GM12878 (cell line): ENCODE measurements at regions not wholly inside any gene's neighbourhood (a gene's known extent, or its start where the extent isn't known, plus 50 kb on each side); places are given as distances from the start of the nearest gene placed in this dataset.

Experiments used
- ATAC-seq: fragments of 200-7000 bp; cut with Tn5 transposase; 3 replicates; pipeline ENCODE4 v1.9.1; 2020; ENCODE audit warnings: mild to moderate bottlenecking, moderate library complexity
- BruUV-seq: library from RNA; stranded (reverse); fragments of 400-500 nt; replicated peaks from 2 replicates; lab custom pipeline; 2021; lab: Mats Ljungman, UMichigan
- CTCF ChIA-PET: fragments of 300-600 bp; sonication (Branson Sonifier 250); formaldehyde crosslinking; extraction: SDS; loops from one replicate; lab custom pipeline; 2021; ENCODE audit warnings: inconsistent platforms; lab: Yijun Ruan, JAX
- POLR2A ChIA-PET: fragments of 350-600 bp; formaldehyde crosslinking; extraction: SDS; loops from one replicate; lab custom pipeline; 2021; ENCODE audit warnings: inconsistent platforms; lab: Charles Lee
- RAD21 ChIA-PET: fragments of 300-600 bp; sonication (Branson Sonifier 250); formaldehyde crosslinking; loops from one replicate; lab custom pipeline; 2023; ENCODE audit warnings: antibody characterized with exemption; ENCODE audit not compliant: unreplicated experiment; lab: Charles Lee
- SMC1A ChIA-PET: fragments of 300-600 bp; sonication (Branson Sonifier 250); formaldehyde crosslinking; loops from one replicate; lab custom pipeline; 2023; ENCODE audit not compliant: unreplicated experiment, uncharacterized antibody; lab: Charles Lee
- DNase-seq: peaks from one replicate; pipeline ENCODE4 v3.0.0-alpha.2; 2011; ENCODE audit warnings: low read depth, low spot score
- FAIRE-seq: peaks from 3 replicates; lab custom pipeline; 2011; peaks lifted over from hg19 to GRCh38; lab: Jason Lieb, UNC
- H2AFZ ChIP-seq: 2 replicates; pipeline ENCODE4 v1.6.0; 2011; ENCODE audit warnings: low read depth, low read length, control low read depth; ENCODE audit not compliant: control insufficient read depth
- H3K27ac ChIP-seq: 2 replicates; pipeline ENCODE4 v1.5.1; 2011; ENCODE audit warnings: control low read depth; ENCODE audit not compliant: control insufficient read depth, insufficient read depth
- H3K27me3 ChIP-seq, 2 experiments: replicated peaks in 1 of 2; 2 replicates each; pipeline versions ENCODE4 v1.6.0 to v1.6.1; 2011; ENCODE audit warnings: low read length in 1 of 2; ENCODE audit not compliant: control insufficient read depth in 2 of 2, insufficient read depth in 2 of 2
- H3K36me3 ChIP-seq, 2 experiments: 2 replicates each; pipeline ENCODE4 v1.5.1; 2011; ENCODE audit warnings: low read length in 1 of 2; ENCODE audit not compliant: control insufficient read depth in 2 of 2, insufficient read depth in 2 of 2
- H3K4me1 ChIP-seq: 2 replicates; pipeline ENCODE4 v1.6.1; 2011; ENCODE audit warnings: mild to moderate bottlenecking, low read length, moderate library complexity, mixed read lengths; ENCODE audit not compliant: control insufficient read depth, insufficient read depth
- H3K4me2 ChIP-seq: 2 replicates; pipeline ENCODE4 v1.6.0; 2011; ENCODE audit warnings: control low read depth; ENCODE audit not compliant: control insufficient read depth, insufficient read depth
- H3K4me3 ChIP-seq: fragments of 200-600 bp; sonication (generic); 2 replicates; pipeline ENCODE4 v1.5.1; 2016
- H3K79me2 ChIP-seq: 2 replicates; pipeline ENCODE4 v1.6.0; 2011; ENCODE audit warnings: low read length; ENCODE audit not compliant: control insufficient read depth, insufficient read depth
- H3K9ac ChIP-seq: 2 replicates; pipeline ENCODE4 v1.8.0; 2011; ENCODE audit warnings: low read length, control low read depth, mixed read lengths; ENCODE audit not compliant: control insufficient read depth, insufficient read depth
- H3K9me3 ChIP-seq: replicated peaks from 3 replicates; pipeline ENCODE4 v1.5.1; 2011; ENCODE audit warnings: mild to moderate bottlenecking, low read length; ENCODE audit not compliant: control insufficient read depth, insufficient read depth
- H4K20me1 ChIP-seq: 2 replicates; pipeline ENCODE4 v1.6.0; 2011; ENCODE audit not compliant: control insufficient read depth, insufficient read depth
- BCL11A ChIP-seq: IDR thresholded peaks from 2 replicates; pipeline ENCODE4 v1.6.1; 2011; ENCODE audit warnings: low read depth, low read length
- CBX3 ChIP-seq: fragments of 200-600 bp; sonication (generic); IDR thresholded peaks from 2 replicates; pipeline ENCODE4 v1.6.1; 2016; ENCODE audit warnings: low read depth, borderline replicate concordance
- ETV6 ChIP-seq, 2 experiments: fragments of 450-650 bp in 1 of 2; IDR thresholded peaks in 1 of 2; conservative IDR thresholded peaks in 1 of 2; 2 replicates each; pipeline ENCODE4 v1.6.1; 2014; ENCODE audit warnings: antibody characterized with exemption in 1 of 2, borderline replicate concordance in 1 of 2, low read depth in 1 of 2, mild to moderate bottlenecking in 1 of 2, moderate library complexity in 1 of 2
- EZH2 ChIP-seq: IDR thresholded peaks from 2 replicates; pipeline ENCODE4 v1.6.1; 2012; ENCODE audit warnings: low read depth, mild to moderate bottlenecking, control low read depth, inconsistent platforms, low read length, borderline replicate concordance; ENCODE audit not compliant: control insufficient read depth
- GATAD2B ChIP-seq: fragments of 450-650 bp; conservative IDR thresholded peaks from 2 replicates; pipeline ENCODE4 v1.6.1; 2017; ENCODE audit warnings: low read depth, mild to moderate bottlenecking, moderate library complexity
- IKZF2 ChIP-seq, 2 experiments: fragments of 450-650 bp; IDR thresholded peaks; 2 replicates each; pipeline ENCODE4 v1.6.1; 2017; ENCODE audit warnings: mild to moderate bottlenecking in 2 of 2, moderate library complexity in 2 of 2
- JUNB ChIP-seq: IDR thresholded peaks from 2 replicates; pipeline ENCODE4 v1.6.1; 2016; ENCODE audit warnings: antibody characterized with exemption, mild to moderate bottlenecking
- MTA2 ChIP-seq: fragments of 450-650 bp; IDR thresholded peaks from 2 replicates; pipeline ENCODE4 v1.6.1; 2016; ENCODE audit warnings: low read depth, mild to moderate bottlenecking, moderate library complexity
- NFXL1 ChIP-seq: fragments of 450-650 bp; IDR thresholded peaks from 2 replicates; pipeline ENCODE4 v1.6.1; 2017; ENCODE audit warnings: antibody characterized with exemption, mild to moderate bottlenecking, borderline replicate concordance
- PAX5 ChIP-seq: IDR thresholded peaks from 2 replicates; pipeline ENCODE4 v1.6.1; 2011; ENCODE audit warnings: low read depth, low read length, borderline replicate concordance
- POLR2A ChIP-seq: IDR thresholded peaks from 2 replicates; pipeline ENCODE4 v1.6.1; 2011; ENCODE audit warnings: low read depth, mild to moderate bottlenecking, low read length
- POLR2AphosphoS5 ChIP-seq: IDR thresholded peaks from 2 replicates; pipeline ENCODE4 v1.6.1; 2011; ENCODE audit warnings: mild to moderate bottlenecking, low read length, inconsistent platforms
- RB1 ChIP-seq: fragments of 450-650 bp; formaldehyde crosslinking; IDR thresholded peaks from 2 replicates; pipeline ENCODE4 v1.6.1; 2017; ENCODE audit warnings: mild to moderate bottlenecking, borderline replicate concordance
- STAT1 ChIP-seq: fragments of 450-650 bp; conservative IDR thresholded peaks from 2 replicates; pipeline ENCODE4 v1.6.1; 2014; ENCODE audit warnings: antibody characterized with exemption, mild to moderate bottlenecking
- STAT3 ChIP-seq: IDR thresholded peaks from 2 replicates; pipeline ENCODE4 v1.6.1; 2011; ENCODE audit warnings: low read depth, low read length, improper control_type of control experiment
- SUPT20H ChIP-seq: IDR thresholded peaks from 2 replicates; pipeline ENCODE4 v1.6.1; 2011; ENCODE audit warnings: low read depth, mild to moderate bottlenecking, low read length, moderate library complexity, borderline replicate concordance; ENCODE audit not compliant: control insufficient read depth
- TCF12 ChIP-seq: IDR thresholded peaks from 2 replicates; pipeline ENCODE4 v1.6.1; 2011; ENCODE audit warnings: low read depth, mild to moderate bottlenecking, low read length
- YY1 ChIP-seq: IDR thresholded peaks from 2 replicates; pipeline ENCODE4 v1.6.1; 2011; ENCODE audit warnings: low read depth, mild to moderate bottlenecking, low read length
- WGBS: methylation state at CpG from one replicate; pipeline ENCODE4 v1.1.6; 2016; ENCODE audit warnings: low lambda C conversion rate; ENCODE audit not compliant: insufficient replicate concordance, insufficient coverage; ENCODE audit errors: missing lambda C conversion rate; 5-methylcytosine and 5-hydroxymethylcytosine counted together
- in situ Hi-C: fragments of 300-500 bp; cut with MboI; formaldehyde crosslinking; loops from 9 replicates; pipeline ENCODE4 v1.14.3; 2018; ENCODE audit warnings: mixed read lengths
- intact Hi-C: fragments of 100-400 bp; cut with micrococcal nuclease; formaldehyde crosslinking; loops from one replicate; pipeline ENCODE4 v1.14.2; 2022; ENCODE audit not compliant: unreplicated experiment
- TF ChIP-seq, protein P1 (sequence below): IDR thresholded peaks from 2 replicates; pipeline ENCODE4 v1.6.1; 2012; ENCODE audit warnings: low read depth, low read length, improper control_type of control experiment
- TF ChIP-seq, protein P2 (sequence below): fragments of 450-650 bp; formaldehyde crosslinking; IDR thresholded peaks from 2 replicates; pipeline ENCODE4 v1.4.0; 2022; ENCODE audit warnings: mild to moderate bottlenecking, moderate library complexity
- TF ChIP-seq, protein P3 (sequence below): fragments of 450-650 bp; IDR thresholded peaks from 2 replicates; pipeline ENCODE4 v1.6.1; 2016; ENCODE audit warnings: mild to moderate bottlenecking

DNA sequence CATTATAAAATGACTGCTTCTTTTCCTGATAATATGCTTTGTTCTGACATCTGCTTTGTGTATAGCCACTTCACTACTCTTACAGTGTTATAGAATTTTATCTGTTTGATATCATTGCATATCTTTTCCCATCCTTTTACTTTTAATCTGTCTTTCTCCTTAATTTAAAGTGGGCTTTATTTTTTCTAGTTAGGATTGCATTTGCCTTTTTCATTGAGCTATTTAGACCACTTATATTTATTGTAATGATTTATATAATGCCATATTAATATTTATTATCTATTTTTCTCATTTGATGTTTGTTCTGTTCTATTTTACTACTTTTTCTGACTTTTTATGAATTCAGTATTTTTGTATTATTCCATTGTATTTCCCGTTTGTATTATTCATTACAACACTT lies 758.7 kb downstream of the TMEM182 start (continued):
- TF ChIP-seq, protein P1, sequence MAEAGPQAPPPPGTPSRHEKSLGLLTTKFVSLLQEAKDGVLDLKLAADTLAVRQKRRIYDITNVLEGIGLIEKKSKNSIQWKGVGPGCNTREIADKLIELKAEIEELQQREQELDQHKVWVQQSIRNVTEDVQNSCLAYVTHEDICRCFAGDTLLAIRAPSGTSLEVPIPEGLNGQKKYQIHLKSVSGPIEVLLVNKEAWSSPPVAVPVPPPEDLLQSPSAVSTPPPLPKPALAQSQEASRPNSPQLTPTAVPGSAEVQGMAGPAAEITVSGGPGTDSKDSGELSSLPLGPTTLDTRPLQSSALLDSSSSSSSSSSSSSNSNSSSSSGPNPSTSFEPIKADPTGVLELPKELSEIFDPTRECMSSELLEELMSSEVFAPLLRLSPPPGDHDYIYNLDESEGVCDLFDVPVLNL, result no peak
- TF ChIP-seq STAT3, result no peak
- TF ChIP-seq STAT1, result no peak
- TF ChIP-seq JUNB, result no peak
- TF ChIP-seq, protein P2, sequence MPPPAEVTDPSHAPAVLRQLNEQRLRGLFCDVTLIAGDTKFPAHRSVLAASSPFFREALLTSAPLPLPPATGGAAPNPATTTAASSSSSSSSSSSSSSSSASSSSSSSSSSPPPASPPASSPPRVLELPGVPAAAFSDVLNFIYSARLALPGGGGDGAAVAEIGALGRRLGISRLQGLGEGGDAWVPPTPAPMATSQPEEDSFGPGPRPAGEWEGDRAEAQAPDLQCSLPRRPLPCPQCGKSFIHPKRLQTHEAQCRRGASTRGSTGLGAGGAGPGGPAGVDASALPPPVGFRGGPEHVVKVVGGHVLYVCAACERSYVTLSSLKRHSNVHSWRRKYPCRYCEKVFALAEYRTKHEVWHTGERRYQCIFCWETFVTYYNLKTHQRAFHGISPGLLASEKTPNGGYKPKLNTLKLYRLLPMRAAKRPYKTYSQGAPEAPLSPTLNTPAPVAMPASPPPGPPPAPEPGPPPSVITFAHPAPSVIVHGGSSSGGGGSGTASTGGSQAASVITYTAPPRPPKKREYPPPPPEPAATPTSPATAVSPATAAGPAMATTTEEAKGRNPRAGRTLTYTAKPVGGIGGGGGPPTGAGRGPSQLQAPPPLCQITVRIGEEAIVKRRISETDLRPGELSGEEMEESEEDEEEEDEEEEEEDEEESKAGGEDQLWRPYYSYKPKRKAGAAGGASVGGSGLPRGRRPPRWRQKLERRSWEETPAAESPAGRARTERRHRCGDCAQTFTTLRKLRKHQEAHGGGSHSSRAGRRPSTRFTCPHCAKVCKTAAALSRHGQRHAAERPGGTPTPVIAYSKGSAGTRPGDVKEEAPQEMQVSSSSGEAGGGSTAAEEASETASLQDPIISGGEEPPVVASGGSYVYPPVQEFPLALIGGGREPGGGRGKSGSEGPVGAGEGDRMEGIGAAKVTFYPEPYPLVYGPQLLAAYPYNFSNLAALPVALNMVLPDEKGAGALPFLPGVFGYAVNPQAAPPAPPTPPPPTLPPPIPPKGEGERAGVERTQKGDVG, result no peak
- no peak for TF ChIP-seq BCL11A
- TF ChIP-seq IKZF2 (IDR thresholded peaks at IDR 0.05), result no peak
- no peak for TF ChIP-seq EZH2
- no peak for TF ChIP-seq ETV6 (conservative IDR thresholded peaks at IDR 0.05 in 1 of 2, IDR thresholded peaks at IDR 0.05 in 1 of 2; ENCODE audit: borderline replicate concordance in 1 of 2, low read depth in 1 of 2)
- TF ChIP-seq, all 136 proteins: peak for 0

DNA sequence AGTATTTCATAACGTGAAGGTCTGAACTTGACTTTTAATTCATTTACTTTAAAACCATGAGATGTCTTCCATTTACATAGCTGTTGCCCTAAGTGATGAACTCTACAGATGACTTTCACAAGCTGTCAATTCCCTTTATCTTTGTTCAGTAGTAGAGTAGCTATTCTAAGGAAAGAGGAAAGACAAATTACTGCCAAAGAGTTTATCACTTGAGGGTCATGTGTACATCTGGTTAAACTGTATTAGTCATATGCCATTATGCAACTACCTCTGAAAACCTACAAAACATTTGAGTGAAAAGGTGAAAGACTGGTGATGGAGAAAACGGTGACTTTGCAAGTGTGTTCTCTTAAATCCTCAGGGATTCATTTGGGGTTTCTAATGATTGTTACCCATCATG lies 763.9 kb downstream of the TMEM182 start:
- H3K4me3 ChIP-seq, result no peak overlapping the region
- no peaks in the 10 kb centered on the region for H3K79me2 ChIP-seq
- ChIA-PET RAD21 (no interaction called here), POLR2A (no interaction called here), CTCF (no interaction called here), SMC1A (interaction anchor here (0.9 to 1.0 kb wide), 2 partner anchors 68 to 261 kb away, joined by 3 read pairs; no protein-coding TSS in a partner anchor)
- intact Hi-C loops (no loop called here), in situ Hi-C loops (no loop called here)
- H3K4me2 ChIP-seq, result no peak overlapping the region
- H3K4me1 ChIP-seq, result no peaks in the 10 kb centered on the region
- 0% methylated on average over 2 of the region's 2 CpGs for WGBS
- H3K27me3 ChIP-seq, result no peaks in the 10 kb centered on the region
- H3K9me3 ChIP-seq, result no peaks in the 10 kb centered on the region
- no peak for DNase-seq
- no peak overlapping the region for H3K9ac ChIP-seq
- H3K27ac ChIP-seq, result no peak overlapping the region
- ATAC-seq, result no peak
- no peaks in the 10 kb centered on the region for H4K20me1 ChIP-seq
- no peak for TF ChIP-seq POLR2AphosphoS5
- TF ChIP-seq CBX3, result no peak
- no peak for TF ChIP-seq PAX5
- no peak for TF ChIP-seq NFXL1
- no peak for TF ChIP-seq GATAD2B
- TF ChIP-seq SUPT20H, result no peak
- TF ChIP-seq, protein P3, sequence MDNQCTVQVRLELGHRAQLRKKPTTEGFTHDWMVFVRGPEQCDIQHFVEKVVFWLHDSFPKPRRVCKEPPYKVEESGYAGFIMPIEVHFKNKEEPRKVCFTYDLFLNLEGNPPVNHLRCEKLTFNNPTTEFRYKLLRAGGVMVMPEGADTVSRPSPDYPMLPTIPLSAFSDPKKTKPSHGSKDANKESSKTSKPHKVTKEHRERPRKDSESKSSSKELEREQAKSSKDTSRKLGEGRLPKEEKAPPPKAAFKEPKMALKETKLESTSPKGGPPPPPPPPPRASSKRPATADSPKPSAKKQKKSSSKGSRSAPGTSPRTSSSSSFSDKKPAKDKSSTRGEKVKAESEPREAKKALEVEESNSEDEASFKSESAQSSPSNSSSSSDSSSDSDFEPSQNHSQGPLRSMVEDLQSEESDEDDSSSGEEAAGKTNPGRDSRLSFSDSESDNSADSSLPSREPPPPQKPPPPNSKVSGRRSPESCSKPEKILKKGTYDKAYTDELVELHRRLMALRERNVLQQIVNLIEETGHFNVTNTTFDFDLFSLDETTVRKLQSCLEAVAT, result no peak
- no peak for TF ChIP-seq POLR2A
- TF ChIP-seq TCF12, result no peak
- no peak for TF ChIP-seq RB1
- TF ChIP-seq YY1, result no peak
- no peak for TF ChIP-seq MTA2
- TF ChIP-seq, all 136 proteins: peak for 0
- no TSS peak for BruUV-seq
- Histone ChIP-seq H2AFZ (no peak overlapping the region), H3K36me3 (no peaks in the 10 kb centered on the region)
- FAIRE-seq, result no peak
